GM19043 (cell line): ENCODE measurements at regions not wholly inside any gene's neighbourhood (a gene's known extent, or its start where the extent isn't known, plus 50 kb on each side); places are given as distances from the start of the nearest gene placed in this dataset.

ENCODE experiments used
- ATAC-seq: cut with Tn5 transposase; IDR thresholded peaks from one replicate; pipeline ENCODE4 v1.9.1; 2021; ENCODE audit warnings: low read depth; ENCODE audit not compliant: unreplicated experiment

DNA sequence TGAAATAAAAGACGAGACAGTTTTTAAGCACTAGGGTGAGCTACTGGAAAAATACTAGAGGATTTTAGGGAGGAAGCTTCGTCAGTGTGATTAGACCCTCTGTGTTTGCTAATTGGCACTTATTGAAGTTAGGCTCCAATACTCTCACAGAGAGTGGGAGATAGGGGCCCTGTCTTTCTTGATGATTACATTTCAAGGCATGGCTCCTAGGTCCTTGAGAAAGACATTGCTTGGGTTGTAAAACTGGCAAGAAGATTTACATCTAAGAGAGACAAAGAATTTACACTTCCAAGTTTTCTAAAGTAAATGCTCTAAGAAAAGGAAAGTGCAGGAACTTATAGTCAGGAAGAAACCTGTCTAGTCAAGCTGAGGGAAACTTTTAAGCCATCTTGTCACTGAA is 183.2 kb downstream of the C12orf50 start:
- no peak for ATAC-seq

DNA sequence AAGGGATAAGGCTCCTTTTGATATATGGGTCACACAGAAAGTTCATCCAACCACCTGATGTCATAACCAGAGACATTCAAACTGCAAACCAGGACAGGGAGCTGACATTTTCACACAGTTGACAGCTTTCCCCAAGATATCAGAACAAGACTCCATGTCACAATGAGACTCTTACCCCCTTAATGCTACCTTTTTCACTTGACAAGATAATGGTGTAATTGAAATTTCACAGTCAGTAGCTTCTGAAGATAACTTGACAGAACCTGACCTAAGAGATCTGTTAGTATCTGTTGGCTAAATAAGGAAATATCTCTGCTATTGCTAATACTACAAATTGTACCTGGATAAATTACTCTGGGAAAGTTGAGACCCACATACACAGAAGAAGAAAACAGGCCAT is 187.3 kb downstream of the C12orf50 start:
- no peak for ATAC-seq

DNA sequence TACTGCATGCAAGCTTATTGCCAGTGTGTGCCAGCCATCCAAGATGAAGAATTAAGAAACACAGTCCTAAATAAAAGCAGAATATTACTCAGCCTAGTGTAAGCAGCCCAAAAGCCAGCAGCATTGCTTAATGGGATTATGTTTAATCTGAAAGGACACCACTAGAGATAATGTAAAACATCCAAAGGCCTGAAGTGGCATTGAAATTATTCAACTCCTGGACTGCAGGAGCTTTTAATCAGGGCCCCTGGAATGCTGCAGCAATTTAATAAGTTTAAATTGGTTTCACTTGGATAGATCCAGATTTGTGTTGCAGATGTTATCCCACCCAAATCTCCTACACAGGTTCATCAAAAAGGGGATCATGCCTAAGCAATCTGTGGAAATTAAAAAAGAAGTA is 193.0 kb downstream of the C12orf50 start:
- no peak for ATAC-seq

DNA sequence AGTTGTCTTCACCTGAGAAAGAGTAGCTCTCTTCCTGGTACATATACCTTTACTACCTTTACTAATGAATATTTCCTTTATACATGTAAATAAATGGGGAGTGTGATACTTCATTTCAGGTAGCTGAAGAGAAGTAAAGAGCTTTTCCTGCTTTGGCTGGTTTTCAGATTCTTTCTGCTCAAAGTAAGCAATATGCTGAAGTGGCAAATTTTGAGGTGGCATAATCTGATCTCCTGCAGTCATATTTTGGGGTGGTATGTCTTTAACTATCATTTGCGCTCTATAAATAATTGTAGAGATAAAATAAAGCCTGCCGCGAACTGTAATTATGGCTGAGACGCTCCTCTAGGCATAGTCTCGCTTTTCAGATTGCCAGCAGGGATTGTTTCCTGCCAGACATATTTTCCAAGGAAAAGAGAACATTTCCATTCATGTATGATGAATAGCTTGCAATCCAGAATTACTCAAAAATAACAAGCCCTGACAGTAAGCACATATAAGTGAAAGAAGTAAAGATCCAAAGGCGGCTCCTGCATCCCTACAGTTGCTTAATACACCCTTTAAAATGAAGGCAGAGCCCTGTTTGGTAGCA is 200.7 kb downstream of the C12orf50 start:
- ATAC-seq: no peak

GRCh38 chr12:87827638-87828264 is 201.4 kb downstream of the C12orf50 start:
- no peak for ATAC-seq

DNA sequence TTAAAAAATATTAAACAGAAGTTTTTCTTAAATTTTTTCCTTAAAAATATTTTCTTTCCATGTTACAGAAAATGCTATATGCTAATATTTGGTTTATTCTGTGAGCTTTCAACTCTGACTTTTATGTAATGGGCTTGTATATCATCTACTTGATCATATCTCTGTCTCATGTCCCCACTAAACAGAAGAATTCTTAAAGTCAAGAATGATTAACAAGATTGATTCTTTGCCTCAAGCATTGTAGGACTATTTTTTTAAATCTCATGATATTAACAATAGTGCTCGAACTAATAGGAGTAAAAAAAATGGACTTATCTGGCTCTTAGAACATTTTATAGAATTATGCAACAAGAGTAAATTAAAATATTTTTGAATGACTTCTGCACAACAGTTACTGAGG is 206.3 kb downstream of the C12orf50 start:
- ATAC-seq: no peak

- ATAC-seq: no peak
Measured at GRCh38 chr12:87820524-87821202, 208.5 kb downstream of the C12orf50 start.

DNA sequence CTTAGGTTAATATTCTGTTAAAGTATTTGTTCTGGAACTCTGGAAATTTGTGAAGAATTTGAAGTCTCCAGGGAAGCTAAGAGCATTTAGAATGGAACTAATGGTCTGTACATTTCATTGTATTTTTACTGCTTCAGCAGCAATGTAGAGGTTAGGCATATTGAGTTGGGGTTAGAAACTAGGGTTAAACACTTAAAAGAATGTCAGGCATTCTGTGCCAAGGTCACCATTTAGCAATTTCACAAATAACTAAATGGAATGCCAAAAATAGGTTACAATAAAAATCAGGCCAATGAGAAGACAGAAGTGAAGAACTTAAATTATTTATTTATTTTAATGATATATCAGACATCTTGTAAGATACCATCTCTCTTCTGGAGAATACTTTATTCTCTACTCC is 210.8 kb downstream of the C12orf50 start:
- no peak for ATAC-seq

- ATAC-seq: no peak
Measured at GRCh38 chr12:87815771-87816585, 213.2 kb downstream of the C12orf50 start.

GRCh38 chr12:87814625-87815024 is 214.6 kb downstream of the C12orf50 start:
- ATAC-seq: no peak

GRCh38 chr12:87813476-87814234 is 215.5 kb downstream of the C12orf50 start:
- ATAC-seq: no peak

DNA sequence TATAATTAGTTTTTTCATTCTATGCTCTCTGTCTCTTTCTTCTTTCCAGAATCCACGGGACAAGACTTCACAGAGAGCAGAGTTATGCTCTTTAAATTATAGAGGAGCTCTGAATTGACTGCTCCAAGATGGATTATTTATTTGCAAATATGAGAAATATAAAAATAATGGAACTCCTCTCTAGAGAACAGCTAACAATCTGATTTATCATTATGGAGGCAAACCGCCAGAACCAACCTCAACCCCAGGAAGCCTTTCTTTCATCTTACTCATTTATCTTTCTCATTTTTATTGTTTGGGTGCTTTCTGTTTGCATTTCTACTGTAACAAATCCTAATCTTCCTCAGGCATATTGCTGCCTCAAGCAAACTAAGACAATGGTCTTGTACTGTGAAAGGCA is 216.5 kb downstream of the C12orf50 start:
- ATAC-seq: no peak

- ATAC-seq: no peak
Measured at GRCh38 chr12:87812030-87812429, 217.2 kb downstream of the C12orf50 start.

DNA sequence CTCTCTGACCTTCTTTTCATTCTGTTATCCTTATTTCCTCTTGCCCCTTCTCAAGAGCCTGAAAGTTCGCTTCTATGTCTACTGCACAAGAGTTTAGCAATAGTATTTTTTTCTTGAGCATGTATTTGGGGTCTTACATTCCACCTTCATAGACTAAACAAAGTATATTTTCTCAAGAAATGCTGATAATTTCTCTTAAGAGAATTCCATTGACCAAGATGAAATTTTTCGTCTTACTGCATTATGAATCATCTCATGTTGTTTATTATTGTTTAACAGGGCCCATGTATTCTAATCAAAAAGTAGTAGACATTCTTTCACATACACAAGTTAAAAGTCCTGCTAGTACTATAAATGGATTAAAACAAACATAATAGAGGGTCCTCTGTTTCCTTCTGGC is 219.3 kb downstream of the C12orf50 start:
- no peak for ATAC-seq

- ATAC-seq: no peak
Measured at GRCh38 chr12:87807086-87807485, 222.1 kb downstream of the C12orf50 start.

GRCh38 chr12:87806310-87806709 is 222.9 kb downstream of the C12orf50 start:
- ATAC-seq: no peak

DNA sequence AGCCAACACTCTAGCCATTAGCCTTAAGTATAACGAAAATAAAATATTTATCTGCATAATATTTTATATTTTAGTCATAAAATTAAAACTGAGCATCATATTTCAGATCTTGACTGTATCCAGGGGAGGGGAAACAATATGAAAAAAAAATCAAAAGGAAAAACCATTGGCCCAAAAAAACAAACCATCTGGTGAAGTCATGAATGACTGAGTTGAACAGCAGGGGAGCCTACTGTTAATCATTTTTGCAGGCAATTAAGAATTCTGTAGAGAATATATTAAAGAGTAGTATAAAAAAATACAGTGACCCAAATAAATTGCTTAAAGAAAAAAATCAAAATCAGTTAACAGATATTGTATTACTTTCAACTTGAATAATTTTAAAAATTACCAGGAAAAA is 224.8 kb downstream of the C12orf50 start:
- ATAC-seq: no peak

- ATAC-seq: no peak
Measured at GRCh38 chr12:87802721-87803011, 226.5 kb downstream of the C12orf50 start.

GRCh38 chr12:87801860-87802720 is 227.1 kb downstream of the C12orf50 start:
- no peak for ATAC-seq

DNA sequence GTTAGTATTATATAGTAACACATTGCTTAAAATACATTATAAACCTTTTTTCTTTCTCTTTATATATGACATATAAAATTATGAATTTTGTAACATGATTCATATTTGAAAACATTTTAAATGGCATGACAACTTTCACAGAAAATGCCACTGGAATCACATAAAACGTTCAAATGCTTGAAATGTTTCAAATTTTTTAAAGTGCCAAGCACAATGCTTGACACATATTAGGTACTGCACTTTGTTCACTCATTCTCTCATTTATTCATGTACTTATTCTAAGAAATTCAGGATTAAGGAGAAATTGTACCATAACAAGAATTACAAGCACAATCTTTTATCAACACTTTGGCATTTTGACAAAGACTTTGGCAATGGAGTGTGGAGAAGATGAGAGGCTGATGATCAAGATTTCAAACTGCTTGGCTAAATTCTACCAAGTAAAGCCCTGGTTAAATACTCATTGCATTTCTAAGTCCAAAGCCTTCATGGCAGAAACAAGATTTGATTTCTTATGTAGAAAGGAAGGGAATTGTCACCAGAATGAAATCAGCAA is 232.2 kb downstream of the C12orf50 start:
- no peak for ATAC-seq
